Keratinocyte (primary cell): ENCODE measurements at regions not wholly inside any gene's neighbourhood (a gene's known extent, or its start where the extent isn't known, plus 50 kb on each side); places are given as distances from the start of the nearest gene placed in this dataset.
A peak's percentile ranks its signal among the peaks of the same experiment; 100 is the strongest.
"Not testable (repeated sequence)": the region's sequence is repeated elsewhere in the genome, so short reads cannot be mapped to it uniquely, and the experiment has no call there.

Source experiments
- DNase-seq: peaks from one replicate; pipeline ENCODE4 v3.0.0-alpha.2; 2011; ENCODE audit warnings: low read depth, missing footprints, low spot score
- FAIRE-seq: peaks from 2 replicates; lab custom pipeline; 2011; peaks lifted over from hg19 to GRCh38; lab: Jason Lieb, UNC
- H2AFZ ChIP-seq: 2 replicates; pipeline ENCODE4 v1.6.0; 2012; ENCODE audit warnings: low read length, control low read depth, inconsistent platforms; ENCODE audit not compliant: control insufficient read depth
- H3K27ac ChIP-seq: 2 replicates; pipeline ENCODE4 v1.5.1; 2011; ENCODE audit warnings: low read length; ENCODE audit not compliant: control insufficient read depth, insufficient read depth
- H3K27me3 ChIP-seq: 3 replicates; pipeline ENCODE4 v1.6.0; 2011; ENCODE audit warnings: low read length; ENCODE audit not compliant: control insufficient read depth, insufficient read depth; ENCODE audit errors: extremely low read depth
- H3K36me3 ChIP-seq, 2 experiments: 2 replicates in 1 of 2; 3 replicates in 1 of 2; pipeline ENCODE4 v1.5.1; 2011; ENCODE audit warnings: low read length in 2 of 2, mild to moderate bottlenecking in 1 of 2; ENCODE audit not compliant: control insufficient read depth in 2 of 2, insufficient read depth in 2 of 2; ENCODE audit errors: extremely low read depth in 1 of 2
- H3K4me1 ChIP-seq: 3 replicates; pipeline ENCODE4 v1.5.1; 2011; ENCODE audit warnings: low read length; ENCODE audit not compliant: control insufficient read depth, insufficient read depth; ENCODE audit errors: extremely low read depth
- H3K4me2 ChIP-seq: 3 replicates; pipeline ENCODE4 v1.6.0; 2011; ENCODE audit warnings: low read depth, low read length; ENCODE audit not compliant: control insufficient read depth, insufficient read depth; ENCODE audit errors: extremely low read depth
- H3K4me3 ChIP-seq, 3 experiments: fragments of 200-600 bp in 1 of 3; sonication (generic) in 1 of 3; 2 replicates in 2 of 3; 3 replicates in 1 of 3; pipeline ENCODE4 v1.5.1; 2011 to 2016; ENCODE audit warnings: low read length in 3 of 3, mild to moderate bottlenecking in 3 of 3, control low read depth in 2 of 3, inconsistent platforms in 1 of 3, low read depth in 1 of 3, mixed read lengths in 1 of 3, mixed run types in 1 of 3, moderate library complexity in 1 of 3; ENCODE audit not compliant: control insufficient read depth in 2 of 3, insufficient read depth in 2 of 3; ENCODE audit errors: extremely low read depth in 1 of 3
- H3K79me2 ChIP-seq: 2 replicates; pipeline ENCODE4 v1.6.0; 2012; ENCODE audit warnings: low read length; ENCODE audit not compliant: control insufficient read depth, insufficient read depth
- H3K9ac ChIP-seq: 3 replicates; pipeline ENCODE4 v1.6.0; 2011; ENCODE audit warnings: low read length; ENCODE audit not compliant: control insufficient read depth, insufficient read depth; ENCODE audit errors: extremely low read depth
- H3K9me1 ChIP-seq: 3 replicates; pipeline ENCODE4 v1.6.0; 2011; ENCODE audit warnings: low read length; ENCODE audit not compliant: control insufficient read depth, insufficient read depth; ENCODE audit errors: extremely low read depth
- H3K9me3 ChIP-seq: 2 replicates; pipeline ENCODE4 v1.5.1; 2012; ENCODE audit warnings: low read depth, low read length; ENCODE audit not compliant: control insufficient read depth
- H4K20me1 ChIP-seq: 3 replicates; pipeline ENCODE4 v1.6.0; 2011; ENCODE audit warnings: low read length; ENCODE audit not compliant: control insufficient read depth, insufficient read depth; ENCODE audit errors: extremely low read depth
- dilution Hi-C: fragments of 300-500 bp; cut with MboI; formaldehyde crosslinking; loops from one replicate; pipeline ENCODE4 v1.7.0; 2020; ENCODE audit warnings: low sequenced_read_pairs; ENCODE audit not compliant: extremely low pct_ligation_motif_present
- TF ChIP-seq, protein P1 (sequence below), 3 experiments: IDR thresholded peaks in 1 of 3; conservative IDR thresholded peaks in 1 of 3; optimal IDR thresholded peaks in 1 of 3; 2 replicates in 2 of 3; 3 replicates in 1 of 3; pipeline versions ENCODE3 to v1.5.1; 2011; ENCODE audit warnings: low read length in 3 of 3, mild to moderate bottlenecking in 3 of 3, moderate library complexity in 2 of 3, control low read depth in 1 of 3, inconsistent platforms in 1 of 3; ENCODE audit not compliant: insufficient read depth in 2 of 3; ENCODE audit errors: extremely low read depth in 1 of 3

GRCh38 chr9:39559384-39559783 lies 203.9 kb downstream of the SPATA31A1 start:
- H2AFZ ChIP-seq, H3K27me3 ChIP-seq, H3K4me2 ChIP-seq, H3K79me2 ChIP-seq, H3K4me1 ChIP-seq, dilution Hi-C loops, DNase-seq, H3K36me3 ChIP-seq, H3K9me3 ChIP-seq, H3K9me1 ChIP-seq, H3K9ac ChIP-seq, H4K20me1 ChIP-seq, H3K27ac ChIP-seq, FAIRE-seq, H3K4me3 ChIP-seq: not testable (repeated sequence)
- TF ChIP-seq, protein P1, sequence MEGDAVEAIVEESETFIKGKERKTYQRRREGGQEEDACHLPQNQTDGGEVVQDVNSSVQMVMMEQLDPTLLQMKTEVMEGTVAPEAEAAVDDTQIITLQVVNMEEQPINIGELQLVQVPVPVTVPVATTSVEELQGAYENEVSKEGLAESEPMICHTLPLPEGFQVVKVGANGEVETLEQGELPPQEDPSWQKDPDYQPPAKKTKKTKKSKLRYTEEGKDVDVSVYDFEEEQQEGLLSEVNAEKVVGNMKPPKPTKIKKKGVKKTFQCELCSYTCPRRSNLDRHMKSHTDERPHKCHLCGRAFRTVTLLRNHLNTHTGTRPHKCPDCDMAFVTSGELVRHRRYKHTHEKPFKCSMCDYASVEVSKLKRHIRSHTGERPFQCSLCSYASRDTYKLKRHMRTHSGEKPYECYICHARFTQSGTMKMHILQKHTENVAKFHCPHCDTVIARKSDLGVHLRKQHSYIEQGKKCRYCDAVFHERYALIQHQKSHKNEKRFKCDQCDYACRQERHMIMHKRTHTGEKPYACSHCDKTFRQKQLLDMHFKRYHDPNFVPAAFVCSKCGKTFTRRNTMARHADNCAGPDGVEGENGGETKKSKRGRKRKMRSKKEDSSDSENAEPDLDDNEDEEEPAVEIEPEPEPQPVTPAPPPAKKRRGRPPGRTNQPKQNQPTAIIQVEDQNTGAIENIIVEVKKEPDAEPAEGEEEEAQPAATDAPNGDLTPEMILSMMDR (optimal IDR thresholded peaks at IDR 0.05 in 1 of 3, IDR thresholded peaks at IDR 0.05 in 1 of 3, conservative IDR thresholded peaks at IDR 0.05 in 1 of 3; ENCODE audit: extremely low read depth in 1 of 3, insufficient read depth in 2 of 3, low read length in 3 of 3): peak in 1 of 3 experiments; percentile 22

- H3K4me1 ChIP-seq, FAIRE-seq, H3K4me3 ChIP-seq, H3K9me1 ChIP-seq, H3K79me2 ChIP-seq, H3K27me3 ChIP-seq, H3K27ac ChIP-seq, H3K36me3 ChIP-seq, H3K9me3 ChIP-seq, H3K9ac ChIP-seq, H3K4me2 ChIP-seq, DNase-seq, dilution Hi-C loops, H2AFZ ChIP-seq, H4K20me1 ChIP-seq: not testable (repeated sequence)
Observed at GRCh38 chr9:39566782-39567181, 211.3 kb downstream of the SPATA31A1 start.

GRCh38 chr9:39567396-39567795 lies 211.9 kb downstream of the SPATA31A1 start:
- H2AFZ ChIP-seq, H3K27ac ChIP-seq, H3K9ac ChIP-seq, H3K27me3 ChIP-seq, H3K4me3 ChIP-seq, H3K9me1 ChIP-seq, H3K4me1 ChIP-seq, H4K20me1 ChIP-seq, H3K36me3 ChIP-seq, H3K9me3 ChIP-seq, DNase-seq, FAIRE-seq, H3K4me2 ChIP-seq, dilution Hi-C loops, H3K79me2 ChIP-seq: not testable (repeated sequence)

- H3K9me3 ChIP-seq, H3K4me1 ChIP-seq, H3K27me3 ChIP-seq, H3K9ac ChIP-seq, H2AFZ ChIP-seq, FAIRE-seq, DNase-seq, H3K9me1 ChIP-seq, H3K4me3 ChIP-seq, H3K79me2 ChIP-seq, H3K4me2 ChIP-seq, H3K27ac ChIP-seq, dilution Hi-C loops, H3K36me3 ChIP-seq, H4K20me1 ChIP-seq: not testable (repeated sequence)
Observed at GRCh38 chr9:39568900-39569299, 213.4 kb downstream of the SPATA31A1 start.
